DOHH2 (cell line): ENCODE measurements at regions not wholly inside any gene's neighbourhood (a gene's known extent, or its start where the extent isn't known, plus 50 kb on each side); places are given as distances from the start of the nearest gene placed in this dataset.
"Not testable (repeated sequence)": the region's sequence is repeated elsewhere in the genome, so short reads cannot be mapped to it uniquely, and the experiment has no call there.

Experiments used
- CTCF ChIP-seq: fragments of 200-600 bp; sonication (generic); IDR thresholded peaks from one replicate; pipeline ENCODE4 v1.5.1; 2014; ENCODE audit warnings: antibody characterized with exemption, mild to moderate bottlenecking, low read depth, low read length; ENCODE audit not compliant: poor library complexity, severe bottlenecking
- EZH2phosphoT487 ChIP-seq: fragments of 200-600 bp; sonication (generic); IDR thresholded peaks from 2 replicates; pipeline ENCODE4 v1.6.1; 2017; ENCODE audit warnings: borderline replicate concordance, mild to moderate bottlenecking, antibody characterized with exemption, low read length, moderate library complexity, mixed read lengths

- TF ChIP-seq CTCF, EZH2phosphoT487: not testable (repeated sequence)
These were observed 106.2 kb upstream of the MAP1LC3B2 start for GRCh38 chr12:116452975-116453374.
